Right atrium auricular region (tissue), 2 donors: ENCODE measurements at regions not wholly inside any gene's neighbourhood (a gene's known extent, or its start where the extent isn't known, plus 50 kb on each side); places are given as distances from the start of the nearest gene placed in this dataset.

Experiments used
- DNase-seq: peaks from one replicate; pipeline ENCODE4 v3.0.0-alpha.2; 2019; ENCODE audit warnings: low spot score
- H3K27ac ChIP-seq, 2 donors: fragments of 200-600 bp; sonication (generic); 1 replicate in 1 of 2; 2 replicates in 1 of 2; pipeline ENCODE4 v1.5.1; 2016 to 2019
- H3K27me3 ChIP-seq, 2 donors: fragments of 200-600 bp; sonication (generic); one replicate each; pipeline versions ENCODE4 v1.5.1 to v1.6.0; 2017 to 2019
- H3K36me3 ChIP-seq: fragments of 200-600 bp; sonication (generic); one replicate; pipeline ENCODE4 v1.5.1; 2016
- H3K4me1 ChIP-seq, 2 donors: fragments of 200-600 bp; sonication (generic); one replicate each; pipeline versions ENCODE4 v1.5.1 to v1.6.0; 2017 to 2019
- H3K4me3 ChIP-seq, 2 donors: fragments of 200-600 bp; sonication (generic); 1 replicate in 1 of 2; 2 replicates in 1 of 2; pipeline ENCODE4 v1.5.1; 2017 to 2019; ENCODE audit warnings: mild to moderate bottlenecking in 1 of 2, moderate library complexity in 1 of 2
- H3K9me3 ChIP-seq, 2 donors: fragments of 200-600 bp; sonication (generic); one replicate each; pipeline ENCODE4 v1.5.1; 2019
- CTCF ChIP-seq, 2 donors: fragments of 200-600 bp; sonication (generic); IDR thresholded peaks; one replicate each; pipeline ENCODE4 v1.5.1; 2019; ENCODE audit warnings: antibody characterized with exemption in 2 of 2

GRCh38 chr11:129612447-129612961, 203.1 kb upstream of the TMEM45B start:
- no peak for TF ChIP-seq CTCF (IDR thresholded peaks at IDR 0.05)
- no peak overlapping the region for H3K27ac ChIP-seq
- H3K4me3 ChIP-seq, result no peak overlapping the region
- H3K4me1 ChIP-seq, result no peaks in the 10 kb centered on the region
- H3K9me3 ChIP-seq, result no peaks in the 10 kb centered on the region
- DNase-seq, result no peak
- H3K36me3 ChIP-seq, result no peaks in the 10 kb centered on the region
- H3K27me3 ChIP-seq, result no peaks in the 10 kb centered on the region

DNA sequence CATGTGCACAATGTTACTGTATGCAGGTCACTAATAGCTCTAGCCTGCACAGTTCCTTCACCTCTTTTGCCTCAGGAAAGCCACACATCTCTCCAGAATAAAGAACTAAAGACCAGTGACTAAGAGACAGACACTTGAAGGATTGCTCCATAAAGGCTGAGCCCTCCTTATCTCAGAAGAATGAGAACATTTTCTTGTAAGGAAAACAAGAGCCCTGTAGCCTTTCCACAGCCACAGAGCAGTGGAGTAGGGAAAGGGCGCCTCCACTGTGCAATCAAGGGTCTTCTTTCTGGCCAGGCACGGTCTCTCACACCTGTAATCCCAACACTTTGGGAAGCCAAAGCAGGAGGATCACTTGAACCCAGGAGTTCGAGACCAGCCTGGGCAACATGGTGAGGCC, 202.6 kb upstream of the TMEM45B start:
- TF ChIP-seq CTCF (IDR thresholded peaks at IDR 0.05), result no peak
- H3K36me3 ChIP-seq, result no peaks in the 10 kb centered on the region
- DNase-seq, result no peak

DNA sequence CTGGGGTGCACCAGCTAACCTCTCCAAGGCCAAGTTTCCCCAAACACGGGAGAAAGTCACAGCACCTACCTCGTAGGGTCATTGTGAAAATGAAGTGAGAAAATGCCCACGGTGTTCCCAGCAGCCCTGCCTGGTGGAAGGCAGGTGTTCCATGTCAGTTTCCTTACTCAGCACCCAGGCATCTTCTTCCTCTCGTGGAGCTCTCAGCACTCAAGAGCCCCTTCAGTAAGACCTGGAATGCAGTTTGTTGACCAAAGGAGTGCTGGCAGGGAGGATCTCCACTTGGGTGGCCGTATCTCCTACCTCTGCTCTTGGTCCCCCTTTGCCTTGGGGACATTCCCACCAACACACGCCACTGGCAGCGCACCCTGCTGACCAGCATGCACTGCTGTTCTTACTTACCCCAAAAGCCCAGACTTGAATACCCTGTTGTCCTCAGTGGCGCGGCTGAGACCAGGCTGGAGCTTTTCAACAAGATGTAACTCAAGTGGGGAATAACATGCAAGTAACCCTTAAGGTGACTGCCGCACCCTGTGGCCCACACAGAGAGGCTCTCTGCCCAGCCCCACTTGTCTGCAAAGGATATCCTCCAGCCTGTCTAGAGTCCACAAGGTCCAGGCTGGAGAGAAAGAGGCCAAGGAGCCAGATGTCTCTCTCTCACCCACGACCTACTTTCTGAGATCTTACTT, 201.2 kb upstream of the TMEM45B start:
- TF ChIP-seq CTCF (IDR thresholded peaks at IDR 0.05), result no peak
- H3K36me3 ChIP-seq, result no peaks in the 10 kb centered on the region
- H3K27ac ChIP-seq, result no peak overlapping the region
- no peaks in the 10 kb centered on the region for H3K9me3 ChIP-seq
- no peak for DNase-seq
- H3K4me3 ChIP-seq, result no peak overlapping the region
- no peaks in the 10 kb centered on the region for H3K4me1 ChIP-seq
- H3K27me3 ChIP-seq, result no peaks in the 10 kb centered on the region

More for the DNA sequence above, 202.6 kb upstream of the TMEM45B start:
- Histone ChIP-seq H3K27me3 (no peaks in the 10 kb centered on the region), H3K27ac (no peak overlapping the region), H3K4me3 (no peak overlapping the region), H3K9me3 (no peaks in the 10 kb centered on the region), H3K4me1 (no peaks in the 10 kb centered on the region)

GRCh38 chr11:129618046-129618569, 197.5 kb upstream of the TMEM45B start:
- DNase-seq, result no peak

GRCh38 chr11:129620237-129621104, 195.2 kb upstream of the TMEM45B start:
- Histone ChIP-seq H3K9me3 (no peaks in the 10 kb centered on the region), H3K27me3 (no peaks in the 10 kb centered on the region), H3K36me3 (no peaks in the 10 kb centered on the region), H3K4me3 (no peak overlapping the region), H3K4me1 (no peaks in the 10 kb centered on the region), H3K27ac (no peak overlapping the region)
- DNase-seq, result no peak
- no peak for TF ChIP-seq CTCF (IDR thresholded peaks at IDR 0.05)

More at GRCh38 chr11:129618046-129618569, 197.5 kb upstream of the TMEM45B start:
- H3K36me3 ChIP-seq, result no peaks in the 10 kb centered on the region
- no peak overlapping the region for H3K27ac ChIP-seq
- H3K27me3 ChIP-seq, result no peaks in the 10 kb centered on the region
- no peaks in the 10 kb centered on the region for H3K4me1 ChIP-seq
- TF ChIP-seq CTCF (IDR thresholded peaks at IDR 0.05), result no peak
- H3K4me3 ChIP-seq, result no peak overlapping the region
- H3K9me3 ChIP-seq, result no peaks in the 10 kb centered on the region
